Activated CD8-positive, alpha-beta T cell treated with anti-CD3 and anti-CD28 coated beads for 36 hours (primary cell): ENCODE measurements at regions not wholly inside any gene's neighbourhood (a gene's known extent, or its start where the extent isn't known, plus 50 kb on each side); places are given as distances from the start of the nearest gene placed in this dataset.

ENCODE experiments used
- ATAC-seq: fragments of 200-7000 bp; cut with Tn5 transposase; one replicate; pipeline ENCODE4 v1.10.0; 2021; ENCODE audit warnings: mild to moderate bottlenecking, moderate library complexity
- CTCF ChIA-PET: fragments of 350-600 bp; sonication (Branson Sonifier 250); formaldehyde crosslinking; loops from one replicate; lab custom pipeline; 2021; ENCODE audit warnings: antibody characterized with exemption; lab: Charles Lee
- POLR2A ChIA-PET: fragments of 350-600 bp; sonication (Branson Sonifier 250); formaldehyde crosslinking; loops from one replicate; lab custom pipeline; 2021; ENCODE audit warnings: antibody characterized with exemption; lab: Charles Lee
- DNase-seq: peaks from one replicate; pipeline ENCODE4 v3.0.0-alpha.2; 2020
- H3K27ac Mint-ChIP-seq: one replicate; pipeline ENCODE4 v1.8.0; 2021; ENCODE audit warnings: mild to moderate bottlenecking, mixed read lengths
- H3K27me3 Mint-ChIP-seq: one replicate; pipeline ENCODE4 v1.8.0; 2021; ENCODE audit warnings: mixed read lengths
- H3K36me3 Mint-ChIP-seq: one replicate; pipeline ENCODE4 v1.8.0; 2021; ENCODE audit warnings: low read depth, mixed read lengths
- H3K4me1 Mint-ChIP-seq: one replicate; pipeline ENCODE4 v1.8.0; 2021; ENCODE audit warnings: low read depth, mixed read lengths
- H3K4me3 Mint-ChIP-seq: one replicate; pipeline ENCODE4 v1.8.0; 2021; ENCODE audit warnings: mild to moderate bottlenecking, moderate library complexity, mixed read lengths
- H3K9me3 Mint-ChIP-seq: one replicate; pipeline ENCODE4 v1.8.0; 2021; ENCODE audit warnings: mixed read lengths
- intact Hi-C: fragments of 100-400 bp; cut with micrococcal nuclease; formaldehyde crosslinking; loops from one replicate; pipeline ENCODE4 v1.10.0; 2022
- TF ChIP-seq, protein P1 (sequence below): fragments of 200-600 bp; IDR thresholded peaks from one replicate; pipeline ENCODE4 v1.8.0; 2022; ENCODE audit warnings: antibody characterized with exemption, mild to moderate bottlenecking

DNA sequence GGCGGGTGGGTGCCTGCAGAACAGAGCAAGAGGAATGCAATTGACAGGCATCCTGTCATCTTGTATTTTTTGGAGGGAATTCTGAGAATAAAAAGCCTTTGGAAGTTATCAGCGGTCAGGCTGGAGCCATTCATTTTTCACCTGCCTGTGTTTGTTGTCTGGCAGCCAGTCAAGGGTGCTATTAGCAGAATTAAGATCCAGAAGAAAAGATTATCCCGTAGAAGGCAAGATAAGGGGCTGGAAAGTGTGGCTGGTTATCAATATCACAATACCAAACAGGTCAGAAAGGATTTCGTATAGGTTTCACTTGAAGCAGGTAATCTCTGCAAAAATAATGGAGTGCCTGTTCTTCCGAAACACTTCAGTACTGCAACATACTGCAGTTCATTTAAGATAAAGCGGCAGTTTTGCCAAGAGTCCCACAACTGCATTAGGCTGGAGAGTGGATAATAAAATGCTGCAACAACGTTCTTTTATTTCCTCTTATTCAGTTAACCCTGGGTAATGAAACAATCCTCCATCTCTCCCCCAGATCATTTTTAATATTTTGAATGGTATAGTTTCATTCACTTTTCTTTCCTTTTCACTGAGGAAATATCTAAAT lies 171.2 kb upstream of the CDKN3 start:
- no peaks in the 10 kb centered on the region for H3K9me3 Mint-ChIP-seq
- ChIA-PET POLR2A (no interaction called here), CTCF (no interaction called here)
- DNase-seq (no peak), ATAC-seq (no peak)
- no peaks in the 10 kb centered on the region for H3K36me3 Mint-ChIP-seq
- TF ChIP-seq, protein P1, sequence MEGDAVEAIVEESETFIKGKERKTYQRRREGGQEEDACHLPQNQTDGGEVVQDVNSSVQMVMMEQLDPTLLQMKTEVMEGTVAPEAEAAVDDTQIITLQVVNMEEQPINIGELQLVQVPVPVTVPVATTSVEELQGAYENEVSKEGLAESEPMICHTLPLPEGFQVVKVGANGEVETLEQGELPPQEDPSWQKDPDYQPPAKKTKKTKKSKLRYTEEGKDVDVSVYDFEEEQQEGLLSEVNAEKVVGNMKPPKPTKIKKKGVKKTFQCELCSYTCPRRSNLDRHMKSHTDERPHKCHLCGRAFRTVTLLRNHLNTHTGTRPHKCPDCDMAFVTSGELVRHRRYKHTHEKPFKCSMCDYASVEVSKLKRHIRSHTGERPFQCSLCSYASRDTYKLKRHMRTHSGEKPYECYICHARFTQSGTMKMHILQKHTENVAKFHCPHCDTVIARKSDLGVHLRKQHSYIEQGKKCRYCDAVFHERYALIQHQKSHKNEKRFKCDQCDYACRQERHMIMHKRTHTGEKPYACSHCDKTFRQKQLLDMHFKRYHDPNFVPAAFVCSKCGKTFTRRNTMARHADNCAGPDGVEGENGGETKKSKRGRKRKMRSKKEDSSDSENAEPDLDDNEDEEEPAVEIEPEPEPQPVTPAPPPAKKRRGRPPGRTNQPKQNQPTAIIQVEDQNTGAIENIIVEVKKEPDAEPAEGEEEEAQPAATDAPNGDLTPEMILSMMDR, result no peak
- peaks cover 38% of the 10 kb centered on the region for H3K27me3 Mint-ChIP-seq
- intact Hi-C loops, result no loop called here
- H3K4me3 Mint-ChIP-seq, result no peak overlapping the region
- H3K4me1 Mint-ChIP-seq, result peaks cover 3% of the 10 kb centered on the region
- no peak overlapping the region for H3K27ac Mint-ChIP-seq

GRCh38 chr14:54226103-54226502 lies 170.7 kb upstream of the CDKN3 start:
- Mint-ChIP-seq H3K27me3 (peaks cover 35% of the 10 kb centered on the region), H3K27ac (no peak overlapping the region), H3K36me3 (no peaks in the 10 kb centered on the region), H3K4me3 (no peak overlapping the region), H3K4me1 (no peaks in the 10 kb centered on the region), H3K9me3 (no peaks in the 10 kb centered on the region)
- ChIA-PET CTCF (no interaction called here), POLR2A (no interaction called here)
- intact Hi-C loops, result no loop called here
- no peak for DNase-seq
- TF ChIP-seq, protein P1, result no peak
- no peak for ATAC-seq

- no peak for DNase-seq
- H3K36me3 Mint-ChIP-seq, result no peaks in the 10 kb centered on the region
- ChIA-PET POLR2A (no interaction called here), CTCF (no interaction called here)
- TF ChIP-seq, protein P1, result no peak
- no peak overlapping the region for H3K27ac Mint-ChIP-seq
- no peak overlapping the region for H3K4me3 Mint-ChIP-seq
- H3K4me1 Mint-ChIP-seq, result no peaks in the 10 kb centered on the region
- no peaks in the 10 kb centered on the region for H3K9me3 Mint-ChIP-seq
- ATAC-seq, result no peak
- intact Hi-C loops, result no loop called here
- peaks cover 31% of the 10 kb centered on the region for H3K27me3 Mint-ChIP-seq
These were observed 170.2 kb upstream of the CDKN3 start for GRCh38 chr14:54226558-54226957.

- POLR2A ChIA-PET, result no interaction called here
- CTCF ChIA-PET, result no interaction called here
- DNase-seq (no peak), ATAC-seq (no peak)
- H3K36me3 Mint-ChIP-seq, result no peaks in the 10 kb centered on the region
- no peaks in the 10 kb centered on the region for H3K9me3 Mint-ChIP-seq
- TF ChIP-seq, protein P1, result no peak
- intact Hi-C loops, result no loop called here
- no peak overlapping the region for H3K4me3 Mint-ChIP-seq
- H3K27me3 Mint-ChIP-seq, result peaks cover 15% of the 10 kb centered on the region
- no peak overlapping the region for H3K27ac Mint-ChIP-seq
- H3K4me1 Mint-ChIP-seq, result no peaks in the 10 kb centered on the region
These were observed 167.7 kb upstream of the CDKN3 start for GRCh38 chr14:54229136-54229535.

- H3K27ac Mint-ChIP-seq, result no peak overlapping the region
- no peak overlapping the region for H3K4me3 Mint-ChIP-seq
- no peaks in the 10 kb centered on the region for H3K9me3 Mint-ChIP-seq
- H3K4me1 Mint-ChIP-seq, result no peaks in the 10 kb centered on the region
- CTCF ChIA-PET, result interaction anchor here (0.9 kb wide), 2 partner anchors 10 to 118 kb away, joined by 3 read pairs; no protein-coding TSS in a partner anchor
- POLR2A ChIA-PET, result no interaction called here
- no peaks in the 10 kb centered on the region for H3K36me3 Mint-ChIP-seq
- TF ChIP-seq, protein P1, result no peak
- intact Hi-C loops, result no loop called here
- peaks cover 14% of the 10 kb centered on the region for H3K27me3 Mint-ChIP-seq
- DNase-seq, result no peak
- ATAC-seq, result no peak
These were observed 166.2 kb upstream of the CDKN3 start for GRCh38 chr14:54230645-54231044.
